Testis (tissue), 2 donors: ENCODE measurements at regions not wholly inside any gene's neighbourhood (a gene's known extent, or its start where the extent isn't known, plus 50 kb on each side); places are given as distances from the start of the nearest gene placed in this dataset.

Experiments
- DNase-seq: peaks from one replicate; pipeline ENCODE4 v3.0.0-alpha.2; 2019
- H3K27ac ChIP-seq, 2 donors: fragments of 200-600 bp; sonication (generic); one replicate each; pipeline ENCODE4 v1.5.1; 2019
- H3K27me3 ChIP-seq: fragments of 200-600 bp; sonication (generic); one replicate; pipeline ENCODE4 v1.5.1; 2019
- H3K36me3 ChIP-seq: fragments of 200-600 bp; sonication (generic); one replicate; pipeline ENCODE4 v1.5.1; 2017; ENCODE audit warnings: low read depth; ENCODE audit errors: missing control alignments
- H3K4me1 ChIP-seq: fragments of 200-600 bp; sonication (generic); one replicate; pipeline ENCODE4 v1.5.1; 2019
- H3K4me3 ChIP-seq, 2 donors: fragments of 200-600 bp; sonication (generic); one replicate each; pipeline ENCODE4 v1.5.1; 2017 to 2019
- H3K9me3 ChIP-seq: fragments of 200-600 bp; sonication (generic); one replicate; pipeline ENCODE4 v1.5.1; 2017
- CTCF ChIP-seq, 3 experiments: fragments of 450-650 bp in 2 of 3; fragments of 200-600 bp in 1 of 3; sonication (generic) in 1 of 3; IDR thresholded peaks; one replicate each; pipeline ENCODE4 v1.5.1; 2016 to 2019; ENCODE audit warnings: antibody characterized with exemption in 3 of 3, mild to moderate bottlenecking in 2 of 3, moderate library complexity in 1 of 3
- POLR2A ChIP-seq: fragments of 450-650 bp; IDR thresholded peaks from one replicate; pipeline ENCODE4 v1.6.1; 2017; ENCODE audit warnings: antibody characterized with exemption, mild to moderate bottlenecking, moderate library complexity
- intact Hi-C: fragments of 100-400 bp; cut with DNase I; formaldehyde crosslinking; loops from one replicate; pipeline ENCODE4 v1.15.1; 2023; ENCODE audit warnings: low total_unique reads

GRCh38 chr3:23152989-23153388 is 50.1 kb upstream of the UBE2E2 start:
- intact Hi-C loops = no loop called here
- Histone ChIP-seq H3K9me3 (no peaks in the 10 kb centered on the region), H3K4me3 (no peak overlapping the region), H3K4me1 (no peaks in the 10 kb centered on the region), H3K27me3 (no peaks in the 10 kb centered on the region), H3K36me3 (no peaks in the 10 kb centered on the region), H3K27ac (no peak overlapping the region)
- TF ChIP-seq POLR2A = no peak
- TF ChIP-seq CTCF (IDR thresholded peaks at IDR 0.05) = no peak
- no peak for DNase-seq
